ENCODE measurements at regions not wholly inside any gene's neighbourhood (a gene's known extent, or its start where the extent isn't known, plus 50 kb on each side); places are given as distances from the start of the nearest gene placed in this dataset.

DNA sequence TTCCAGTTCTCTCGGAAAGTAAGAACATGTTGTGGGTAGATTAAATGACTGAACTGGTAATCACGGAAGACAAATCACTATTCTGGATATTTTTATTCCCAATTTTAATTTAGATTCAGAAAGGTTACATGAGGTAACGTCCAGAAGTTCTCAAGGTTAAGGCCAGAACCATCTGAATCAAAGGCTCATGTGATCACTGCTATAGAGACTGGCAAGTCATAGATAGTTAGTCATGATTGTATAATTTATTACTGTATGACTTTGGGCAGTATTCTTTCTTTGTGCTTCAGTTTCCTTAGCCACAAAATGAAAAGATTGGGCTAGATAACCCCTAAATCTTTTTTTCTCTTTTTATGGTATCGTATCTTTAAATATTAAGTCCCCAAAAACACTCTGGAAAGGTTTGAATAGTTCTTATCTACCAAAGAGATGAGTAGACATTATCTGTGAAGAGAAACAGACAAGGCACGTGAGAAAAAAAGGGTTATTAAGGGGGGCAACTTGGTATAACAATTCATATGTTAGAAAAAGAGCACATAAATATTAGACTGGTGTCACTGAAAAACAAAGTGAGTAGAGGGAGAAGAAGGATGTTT, 241.0 kb downstream of the PTPRC start:
- TF ChIP-seq CSDC2 (CRISPR knock-in tag; IDR thresholded peaks at IDR 0.05): no peak
- TF ChIP-seq, protein P1, sequence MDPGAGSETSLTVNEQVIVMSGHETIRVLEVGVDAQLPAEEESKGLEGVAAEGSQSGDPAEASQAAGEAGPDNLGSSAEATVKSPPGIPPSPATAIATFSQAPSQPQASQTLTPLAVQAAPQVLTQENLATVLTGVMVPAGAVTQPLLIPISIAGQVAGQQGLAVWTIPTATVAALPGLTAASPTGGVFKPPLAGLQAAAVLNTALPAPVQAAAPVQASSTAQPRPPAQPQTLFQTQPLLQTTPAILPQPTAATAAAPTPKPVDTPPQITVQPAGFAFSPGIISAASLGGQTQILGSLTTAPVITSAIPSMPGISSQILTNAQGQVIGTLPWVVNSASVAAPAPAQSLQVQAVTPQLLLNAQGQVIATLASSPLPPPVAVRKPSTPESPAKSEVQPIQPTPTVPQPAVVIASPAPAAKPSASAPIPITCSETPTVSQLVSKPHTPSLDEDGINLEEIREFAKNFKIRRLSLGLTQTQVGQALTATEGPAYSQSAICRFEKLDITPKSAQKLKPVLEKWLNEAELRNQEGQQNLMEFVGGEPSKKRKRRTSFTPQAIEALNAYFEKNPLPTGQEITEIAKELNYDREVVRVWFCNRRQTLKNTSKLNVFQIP (CRISPR knock-in tag; IDR thresholded peaks at IDR 0.05; ENCODE audit: borderline replicate concordance, low read depth): no peak
- no peak for TF ChIP-seq CSRNP3 (CRISPR knock-in tag; IDR thresholded peaks at IDR 0.05)
- no peak for TF ChIP-seq ZNF565 (CRISPR knock-in tag; conservative IDR thresholded peaks at IDR 0.05; ENCODE audit: low read depth)
- no peak for TF ChIP-seq BACH2 (CRISPR knock-in tag; IDR thresholded peaks at IDR 0.05; ENCODE audit: borderline replicate concordance)
- no peak for TF ChIP-seq ESRRG (CRISPR knock-in tag; IDR thresholded peaks at IDR 0.05)
- no peak for ATAC-seq

DNA sequence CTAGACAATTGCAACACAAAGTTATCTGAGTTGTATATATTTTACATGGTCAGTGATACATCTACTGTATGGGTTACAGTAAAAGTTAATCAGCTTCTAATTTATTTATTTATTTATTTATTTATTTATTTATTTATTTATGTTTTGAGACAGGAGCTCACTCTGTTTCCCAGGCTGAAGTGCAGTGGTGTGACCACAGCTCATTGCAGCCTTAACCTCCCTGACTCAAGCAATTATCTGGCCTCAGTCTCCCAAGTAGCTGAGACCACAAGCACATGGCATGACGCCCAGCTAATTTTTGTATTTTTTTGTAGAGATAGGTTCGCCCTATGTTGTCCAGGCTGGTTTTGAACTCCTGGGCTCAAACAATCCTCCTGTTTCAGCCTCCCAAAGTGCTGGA, 241.6 kb downstream of the PTPRC start:
- no peak for ATAC-seq
- TF ChIP-seq ESRRG (CRISPR knock-in tag; IDR thresholded peaks at IDR 0.05) (no peak), PPARA (CRISPR knock-in tag; IDR thresholded peaks at IDR 0.05; ENCODE audit: borderline replicate concordance) (no peak), ZNF70 (CRISPR knock-in tag; IDR thresholded peaks at IDR 0.05) (no peak), TCF4 (CRISPR knock-in tag; IDR thresholded peaks at IDR 0.05; ENCODE audit: borderline replicate concordance) (no peak), ARNTL (CRISPR knock-in tag; IDR thresholded peaks at IDR 0.05; ENCODE audit: borderline replicate concordance, low read depth) (no peak), ZFP3 (CRISPR knock-in tag; IDR thresholded peaks at IDR 0.05) (no peak), OSR1 (CRISPR knock-in tag; IDR thresholded peaks at IDR 0.05) (no peak), BACH2 (CRISPR knock-in tag; IDR thresholded peaks at IDR 0.05; ENCODE audit: borderline replicate concordance) (no peak), TOX (CRISPR knock-in tag; IDR thresholded peaks at IDR 0.05; ENCODE audit: borderline replicate concordance) (no peak)
- TF ChIP-seq, protein P2, sequence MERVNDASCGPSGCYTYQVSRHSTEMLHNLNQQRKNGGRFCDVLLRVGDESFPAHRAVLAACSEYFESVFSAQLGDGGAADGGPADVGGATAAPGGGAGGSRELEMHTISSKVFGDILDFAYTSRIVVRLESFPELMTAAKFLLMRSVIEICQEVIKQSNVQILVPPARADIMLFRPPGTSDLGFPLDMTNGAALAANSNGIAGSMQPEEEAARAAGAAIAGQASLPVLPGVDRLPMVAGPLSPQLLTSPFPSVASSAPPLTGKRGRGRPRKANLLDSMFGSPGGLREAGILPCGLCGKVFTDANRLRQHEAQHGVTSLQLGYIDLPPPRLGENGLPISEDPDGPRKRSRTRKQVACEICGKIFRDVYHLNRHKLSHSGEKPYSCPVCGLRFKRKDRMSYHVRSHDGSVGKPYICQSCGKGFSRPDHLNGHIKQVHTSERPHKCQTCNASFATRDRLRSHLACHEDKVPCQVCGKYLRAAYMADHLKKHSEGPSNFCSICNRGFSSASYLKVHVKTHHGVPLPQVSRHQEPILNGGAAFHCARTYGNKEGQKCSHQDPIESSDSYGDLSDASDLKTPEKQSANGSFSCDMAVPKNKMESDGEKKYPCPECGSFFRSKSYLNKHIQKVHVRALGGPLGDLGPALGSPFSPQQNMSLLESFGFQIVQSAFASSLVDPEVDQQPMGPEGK (CRISPR knock-in tag; IDR thresholded peaks at IDR 0.05; ENCODE audit: borderline replicate concordance): no peak

DNA sequence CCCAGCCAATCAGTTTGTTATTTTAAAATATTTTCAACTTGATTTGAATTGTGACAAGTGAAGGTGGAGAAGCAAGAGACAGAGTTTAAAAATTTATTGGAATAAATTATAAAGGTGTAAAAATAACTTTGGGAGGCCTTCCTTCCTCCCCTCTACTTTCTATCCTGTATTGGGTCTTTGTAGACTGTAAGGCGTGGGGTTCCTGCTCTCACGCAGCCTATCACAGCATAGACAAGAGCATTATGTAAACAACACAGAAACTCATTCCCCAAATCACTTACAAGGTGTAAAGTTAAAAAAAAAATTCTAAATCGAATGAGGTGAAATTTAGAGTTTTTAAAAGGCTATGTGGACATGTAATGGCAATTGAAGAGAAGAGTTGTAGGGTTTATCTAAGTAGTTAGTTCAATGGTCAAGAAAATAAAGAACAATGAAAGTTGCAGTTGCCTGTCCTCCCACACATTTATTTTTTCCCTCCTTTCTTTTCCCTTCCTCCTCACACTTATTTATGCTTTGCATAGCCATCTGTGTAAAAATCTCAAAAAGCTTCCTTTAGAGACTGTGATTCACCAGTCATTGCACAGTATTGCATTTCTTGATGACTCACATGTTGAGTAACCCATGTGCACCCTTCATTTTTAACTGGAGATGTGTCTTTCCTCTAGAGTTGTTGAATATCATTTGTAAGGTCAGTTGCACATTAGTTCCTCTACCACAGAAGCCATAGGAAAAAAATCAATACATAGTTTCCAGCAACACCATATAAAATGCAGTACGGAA, 242.2 kb downstream of the PTPRC start:
- TF ChIP-seq ARNTL (CRISPR knock-in tag; IDR thresholded peaks at IDR 0.05; ENCODE audit: borderline replicate concordance, low read depth) (no peak), TOX (CRISPR knock-in tag; IDR thresholded peaks at IDR 0.05; ENCODE audit: borderline replicate concordance) (peak; percentile 70; the same call in 1 of the 2 replicates), OSR1 (CRISPR knock-in tag; IDR thresholded peaks at IDR 0.05) (0 out of 2 replicates have a peak, but pooled peaks have one; percentile 23), SNAI2 (CRISPR knock-in tag; IDR thresholded peaks at IDR 0.05) (no peak), ZC3H10 (CRISPR knock-in tag; IDR thresholded peaks at IDR 0.05) (peak; percentile 55; the same call in 1 of the 2 replicates), ESRRG (CRISPR knock-in tag; IDR thresholded peaks at IDR 0.05) (no peak)
- TF ChIP-seq, protein P1 (CRISPR knock-in tag; IDR thresholded peaks at IDR 0.05; ENCODE audit: borderline replicate concordance, low read depth): peak; percentile 54; the same call in 1 of the 2 replicates
- peak; percentile 97 for ATAC-seq

DNA sequence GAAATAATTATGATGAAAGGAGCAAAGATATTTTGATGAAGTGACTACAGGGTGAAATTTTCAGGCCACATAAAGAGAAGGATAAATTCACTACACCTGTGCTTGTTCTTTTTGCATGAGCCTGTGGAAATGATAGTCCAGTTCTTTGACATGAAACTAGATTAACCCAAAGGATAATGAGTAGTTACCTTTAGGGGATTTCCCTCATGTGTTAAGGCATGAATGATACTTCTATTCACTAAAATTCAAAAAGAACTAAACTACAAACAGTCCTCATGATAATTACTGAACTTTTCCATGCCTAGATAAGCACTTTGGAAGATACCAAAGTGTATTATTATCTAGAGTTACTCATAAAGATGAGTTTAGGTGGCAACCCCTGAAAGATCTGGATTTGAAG, 244.3 kb downstream of the PTPRC start:
- ATAC-seq: no peak
- TF ChIP-seq, protein P1 (CRISPR knock-in tag; IDR thresholded peaks at IDR 0.05; ENCODE audit: borderline replicate concordance, low read depth): no peak
- TF ChIP-seq PPARA (CRISPR knock-in tag; IDR thresholded peaks at IDR 0.05; ENCODE audit: borderline replicate concordance) (no peak), TOX (CRISPR knock-in tag; IDR thresholded peaks at IDR 0.05; ENCODE audit: borderline replicate concordance) (no peak), ZNF565 (CRISPR knock-in tag; conservative IDR thresholded peaks at IDR 0.05; ENCODE audit: low read depth) (no peak), GLIS3 (CRISPR knock-in tag; IDR thresholded peaks at IDR 0.05) (no peak), BACH2 (CRISPR knock-in tag; IDR thresholded peaks at IDR 0.05; ENCODE audit: borderline replicate concordance) (no peak), SNAI2 (CRISPR knock-in tag; IDR thresholded peaks at IDR 0.05) (no peak), ESRRG (CRISPR knock-in tag; IDR thresholded peaks at IDR 0.05) (no peak), RARB (CRISPR knock-in tag; IDR thresholded peaks at IDR 0.05) (no peak)
- TF ChIP-seq, protein P3, sequence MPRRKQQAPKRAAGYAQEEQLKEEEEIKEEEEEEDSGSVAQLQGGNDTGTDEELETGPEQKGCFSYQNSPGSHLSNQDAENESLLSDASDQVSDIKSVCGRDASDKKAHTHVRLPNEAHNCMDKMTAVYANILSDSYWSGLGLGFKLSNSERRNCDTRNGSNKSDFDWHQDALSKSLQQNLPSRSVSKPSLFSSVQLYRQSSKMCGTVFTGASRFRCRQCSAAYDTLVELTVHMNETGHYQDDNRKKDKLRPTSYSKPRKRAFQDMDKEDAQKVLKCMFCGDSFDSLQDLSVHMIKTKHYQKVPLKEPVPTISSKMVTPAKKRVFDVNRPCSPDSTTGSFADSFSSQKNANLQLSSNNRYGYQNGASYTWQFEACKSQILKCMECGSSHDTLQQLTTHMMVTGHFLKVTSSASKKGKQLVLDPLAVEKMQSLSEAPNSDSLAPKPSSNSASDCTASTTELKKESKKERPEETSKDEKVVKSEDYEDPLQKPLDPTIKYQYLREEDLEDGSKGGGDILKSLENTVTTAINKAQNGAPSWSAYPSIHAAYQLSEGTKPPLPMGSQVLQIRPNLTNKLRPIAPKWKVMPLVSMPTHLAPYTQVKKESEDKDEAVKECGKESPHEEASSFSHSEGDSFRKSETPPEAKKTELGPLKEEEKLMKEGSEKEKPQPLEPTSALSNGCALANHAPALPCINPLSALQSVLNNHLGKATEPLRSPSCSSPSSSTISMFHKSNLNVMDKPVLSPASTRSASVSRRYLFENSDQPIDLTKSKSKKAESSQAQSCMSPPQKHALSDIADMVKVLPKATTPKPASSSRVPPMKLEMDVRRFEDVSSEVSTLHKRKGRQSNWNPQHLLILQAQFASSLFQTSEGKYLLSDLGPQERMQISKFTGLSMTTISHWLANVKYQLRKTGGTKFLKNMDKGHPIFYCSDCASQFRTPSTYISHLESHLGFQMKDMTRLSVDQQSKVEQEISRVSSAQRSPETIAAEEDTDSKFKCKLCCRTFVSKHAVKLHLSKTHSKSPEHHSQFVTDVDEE (CRISPR knock-in tag; IDR thresholded peaks at IDR 0.05): no peak
